Caki2 (cell line): ENCODE measurements at regions not wholly inside any gene's neighbourhood (a gene's known extent, or its start where the extent isn't known, plus 50 kb on each side); places are given as distances from the start of the nearest gene placed in this dataset.

Experiments
- DNase-seq: peaks from one replicate; pipeline ENCODE4 v3.0.0-alpha.2; 2015; ENCODE audit warnings: low read depth
- in situ Hi-C: cut with HindIII; loops from 2 replicates; pipeline ENCODE4 v1.10.0; 2016; ENCODE audit warnings: low sequenced_read_pairs, low pct_unique_long_range_greater_than_20kb, mixed read lengths

DNA sequence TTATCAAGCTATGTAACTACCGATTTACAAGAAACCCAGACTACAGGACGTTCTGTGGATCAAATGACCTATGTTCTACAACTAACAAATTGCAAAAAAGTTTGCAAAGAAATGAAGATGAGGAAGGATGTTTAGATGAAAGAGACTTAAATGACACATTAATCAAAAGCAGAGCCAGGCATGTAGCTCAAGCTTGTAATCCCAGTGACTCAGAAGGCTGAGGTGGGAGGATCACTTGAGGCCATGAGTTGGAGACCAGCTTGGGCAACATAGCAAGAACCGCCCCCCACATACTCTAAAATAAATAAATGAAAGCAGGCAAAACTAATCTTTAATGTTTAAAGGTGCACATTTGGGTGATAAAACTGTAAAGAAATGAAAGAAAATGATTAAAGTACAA, 331.9 kb downstream of the BTG1 start:
- in situ Hi-C loops = no loop called here

DNA sequence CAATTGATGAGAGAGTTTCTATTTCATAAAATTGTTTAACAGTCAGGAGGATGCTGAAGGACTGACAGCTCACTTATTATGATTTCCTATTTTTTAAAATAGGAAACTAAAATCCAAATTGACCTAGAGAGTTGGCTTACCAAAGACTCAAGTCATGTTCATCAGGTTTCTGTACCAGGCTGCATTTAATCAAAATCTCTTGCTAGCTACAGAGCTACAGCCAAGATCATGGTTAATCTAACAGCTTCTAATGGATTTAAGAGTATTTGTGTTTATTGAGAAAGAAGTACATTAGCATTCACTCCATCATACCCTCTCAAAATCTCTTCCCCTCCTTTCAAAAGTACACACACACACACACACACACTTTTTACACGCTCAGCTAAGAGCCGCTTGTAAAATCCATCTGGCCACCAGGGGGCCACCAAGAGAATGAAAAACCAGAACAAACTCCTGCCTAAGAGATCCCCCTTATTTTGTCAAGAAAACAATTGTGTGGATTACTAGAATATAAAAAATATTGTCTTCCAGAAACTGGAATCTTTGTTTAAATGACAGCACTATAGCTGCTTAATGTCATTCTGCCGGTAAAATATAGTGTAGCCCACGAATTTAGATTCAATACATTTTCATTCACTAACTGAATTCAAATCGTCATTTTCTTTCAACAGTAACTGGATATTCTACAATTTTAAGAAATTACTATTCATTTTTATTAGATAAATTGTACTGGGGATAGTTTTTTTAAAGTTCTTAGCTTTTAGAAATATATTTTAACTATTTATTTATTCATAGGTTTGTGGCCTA, 334.0 kb downstream of the BTG1 start:
- in situ Hi-C loops = no loop called here
- peak; percentile 51 for DNase-seq

More for the DNA sequence above, 331.9 kb downstream of the BTG1 start:
- DNase-seq = no peak

DNA sequence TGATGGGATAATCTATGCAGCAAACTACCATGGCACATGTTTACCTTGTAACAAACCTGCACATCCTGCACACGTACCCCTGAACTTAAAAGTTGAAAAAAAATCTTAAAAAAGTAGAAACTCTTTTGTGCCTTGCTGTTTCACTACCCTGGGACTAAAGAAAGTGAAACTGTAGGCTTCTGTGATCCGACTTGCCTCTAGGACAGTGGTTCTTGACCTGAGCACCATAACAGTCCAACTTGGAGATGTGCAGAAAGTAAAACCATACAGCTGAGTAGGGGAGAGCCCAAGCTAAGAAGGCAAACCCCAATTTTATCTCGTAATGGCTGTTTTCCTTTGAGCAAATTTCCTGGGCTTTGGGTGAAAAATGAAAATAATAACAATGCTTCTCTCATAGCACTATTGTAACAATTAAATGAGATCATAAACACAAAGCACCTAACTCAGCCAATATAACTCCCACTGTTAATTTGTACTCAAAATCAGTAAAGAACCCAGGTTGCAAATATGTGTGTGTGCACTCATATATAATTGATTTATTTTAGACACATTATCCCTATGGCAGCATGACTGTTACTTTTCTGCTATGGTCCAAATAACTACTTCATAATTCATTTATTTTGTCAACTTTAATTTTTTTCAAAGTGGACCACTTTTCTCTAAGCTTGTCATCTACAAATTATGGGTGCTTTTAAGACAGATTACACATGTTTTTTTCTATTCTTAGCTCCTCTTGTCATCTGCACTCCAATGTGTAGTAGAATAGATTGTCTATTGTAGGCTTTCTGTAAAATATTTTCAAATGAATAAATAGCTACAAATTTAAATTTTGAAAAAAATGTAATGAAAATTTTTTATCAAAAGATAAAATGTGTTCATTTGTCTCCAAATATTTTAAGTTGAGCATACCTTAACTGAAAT, 334.9 kb downstream of the BTG1 start:
- no peak for DNase-seq
- in situ Hi-C loops = no loop called here

DNA sequence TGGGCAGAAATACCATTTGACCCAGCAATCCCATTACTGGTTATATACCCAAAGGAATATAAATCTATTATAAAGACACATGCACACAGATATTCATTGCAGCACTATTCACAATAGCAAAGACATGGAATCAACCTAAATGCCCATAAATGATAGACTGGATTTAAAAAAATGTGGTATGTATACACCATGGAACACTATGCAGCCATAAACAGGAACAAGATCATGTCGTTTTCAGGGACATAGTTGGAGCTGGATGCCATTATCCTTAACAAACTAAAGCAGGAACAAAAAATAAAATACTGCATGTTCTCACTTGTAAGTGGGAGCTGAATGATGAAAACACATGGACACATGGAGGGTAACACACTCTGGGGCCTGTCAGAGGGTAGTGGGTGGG, 335.6 kb downstream of the BTG1 start:
- DNase-seq = no peak
- in situ Hi-C loops = no loop called here

DNA sequence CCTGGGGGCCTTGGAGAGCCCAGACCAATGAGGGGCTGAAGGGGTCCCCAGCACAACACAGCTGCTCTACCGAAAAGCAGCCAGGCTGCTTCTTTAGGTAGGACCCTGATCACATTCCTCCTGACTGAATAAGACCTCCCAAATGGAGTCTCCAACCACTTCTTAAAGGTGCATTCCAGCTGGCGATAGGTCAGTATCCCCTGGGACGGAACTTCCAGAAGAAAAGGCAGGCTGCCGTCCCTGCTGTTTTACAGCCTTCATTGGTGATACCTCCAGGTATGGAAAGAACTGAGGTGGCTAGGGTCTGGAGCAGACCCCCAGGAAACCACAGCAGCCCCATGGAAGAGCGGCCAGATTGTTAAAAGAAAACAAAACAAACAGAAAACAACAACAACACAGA, 340.6 kb downstream of the BTG1 start:
- in situ Hi-C loops = no loop called here
- no peak for DNase-seq

DNA sequence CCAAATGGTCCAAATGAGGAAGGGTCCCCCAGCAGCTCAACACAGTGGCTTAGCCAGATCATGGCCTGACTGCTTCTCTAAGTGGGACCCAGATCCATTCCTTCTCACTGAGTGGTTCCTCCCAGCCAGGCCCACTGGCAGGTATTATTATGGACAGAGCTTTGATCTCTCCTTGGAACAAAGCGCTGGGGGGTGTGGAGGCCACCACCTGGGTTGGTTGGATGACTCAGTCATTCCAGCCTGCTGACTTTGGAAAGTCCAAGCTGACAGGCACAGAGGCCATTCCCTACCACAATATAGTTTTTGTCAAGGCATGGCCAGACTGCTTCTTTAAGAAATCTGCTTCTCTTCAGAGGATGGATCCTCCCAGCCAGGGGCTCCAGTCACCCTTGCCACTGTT, 341.1 kb downstream of the BTG1 start:
- in situ Hi-C loops = no loop called here
- DNase-seq = no peak

DNA sequence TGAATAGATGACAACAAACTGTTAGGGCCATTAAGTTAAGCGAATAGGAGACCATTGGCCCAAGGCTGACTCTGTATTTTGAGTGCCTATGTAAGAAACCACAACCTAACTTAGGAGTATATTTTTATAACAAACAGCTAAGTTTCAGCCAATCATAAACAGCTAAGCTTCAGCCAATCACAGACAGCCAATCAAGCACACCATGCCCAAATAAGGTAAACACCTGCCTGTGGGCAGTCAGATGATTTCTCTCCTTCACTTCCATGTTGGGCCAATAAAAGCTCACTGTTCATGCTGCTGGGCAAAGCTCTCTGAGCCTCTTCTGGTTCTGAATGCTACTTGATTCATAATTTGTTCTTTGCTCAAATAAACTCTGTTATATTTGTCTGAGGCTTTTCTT, 344.6 kb downstream of the BTG1 start:
- DNase-seq = no peak
- in situ Hi-C loops = no loop called here

DNA sequence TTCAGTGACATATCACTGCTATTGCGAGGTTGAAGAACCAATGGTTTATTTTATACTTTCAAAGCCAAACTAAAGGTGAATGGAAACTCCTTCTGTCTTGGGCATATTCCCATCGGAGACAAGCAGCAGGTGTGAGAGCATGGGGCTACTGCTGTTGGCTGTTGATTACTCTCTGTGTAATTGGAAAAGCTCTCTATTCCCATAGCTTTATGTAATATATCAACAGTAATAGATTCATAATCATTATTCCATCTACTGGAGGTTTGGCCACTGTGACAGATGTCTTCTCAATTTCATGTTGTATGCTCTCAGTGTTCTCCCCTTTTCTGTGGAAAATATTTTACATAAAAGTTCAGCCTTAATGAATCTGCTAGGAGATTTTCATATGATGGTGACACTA, 352.0 kb downstream of the BTG1 start:
- DNase-seq = no peak
- in situ Hi-C loops = no loop called here

DNA sequence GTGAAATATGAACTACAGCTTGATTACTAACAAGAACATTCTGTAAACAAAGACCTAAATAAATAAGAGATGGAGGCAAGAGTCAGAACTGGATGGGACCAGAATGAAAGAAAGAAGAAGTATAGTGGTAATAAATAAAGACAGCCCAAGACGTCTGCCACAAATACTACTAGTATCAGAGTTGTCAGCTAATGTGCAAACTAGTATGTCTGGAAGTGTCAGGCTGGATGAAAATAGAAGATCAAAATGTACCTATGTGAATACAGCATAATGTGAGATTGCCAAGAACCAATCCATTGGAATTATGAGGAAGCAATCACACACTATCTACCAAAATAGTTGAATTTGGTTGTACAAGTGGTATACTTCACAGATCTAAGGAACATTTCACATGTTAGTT, 353.0 kb downstream of the BTG1 start:
- in situ Hi-C loops = no loop called here
- no peak for DNase-seq

DNA sequence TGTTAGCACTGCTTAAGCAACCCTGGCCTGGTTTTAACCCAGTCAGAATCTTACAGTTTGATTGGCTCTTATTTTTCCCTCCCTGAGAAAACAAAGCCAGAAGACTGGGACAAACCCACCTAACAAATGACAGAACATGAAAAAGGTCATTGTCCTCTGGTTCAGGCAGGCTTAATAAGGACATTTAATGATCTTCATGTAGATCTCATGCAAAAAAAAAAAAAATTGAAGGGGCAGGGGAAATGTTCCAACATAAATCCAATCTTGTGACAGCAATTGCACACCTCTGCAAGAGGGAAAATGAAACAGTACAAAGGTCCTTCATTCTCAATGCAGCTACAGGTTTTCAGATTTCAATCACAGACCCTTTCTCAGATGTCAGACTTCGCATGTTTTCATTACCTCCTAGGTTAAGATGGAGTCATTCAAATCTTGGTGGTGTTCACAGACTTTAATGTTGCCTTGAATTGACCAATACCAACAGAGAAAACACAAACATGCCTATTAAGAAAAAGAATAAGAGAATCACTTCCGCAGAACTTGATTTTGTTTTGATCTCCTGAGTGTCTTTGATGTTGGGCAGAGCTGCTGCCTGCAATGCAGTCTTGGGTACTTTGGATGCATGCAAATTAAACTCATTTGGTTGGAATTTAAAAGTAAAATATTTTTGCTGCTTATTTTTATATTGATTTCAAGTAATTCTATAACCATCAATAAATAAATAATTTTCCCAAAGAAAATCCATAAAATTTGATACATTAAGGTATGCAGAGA, 359.0 kb downstream of the BTG1 start:
- DNase-seq = no peak
- in situ Hi-C loops = no loop called here

DNA sequence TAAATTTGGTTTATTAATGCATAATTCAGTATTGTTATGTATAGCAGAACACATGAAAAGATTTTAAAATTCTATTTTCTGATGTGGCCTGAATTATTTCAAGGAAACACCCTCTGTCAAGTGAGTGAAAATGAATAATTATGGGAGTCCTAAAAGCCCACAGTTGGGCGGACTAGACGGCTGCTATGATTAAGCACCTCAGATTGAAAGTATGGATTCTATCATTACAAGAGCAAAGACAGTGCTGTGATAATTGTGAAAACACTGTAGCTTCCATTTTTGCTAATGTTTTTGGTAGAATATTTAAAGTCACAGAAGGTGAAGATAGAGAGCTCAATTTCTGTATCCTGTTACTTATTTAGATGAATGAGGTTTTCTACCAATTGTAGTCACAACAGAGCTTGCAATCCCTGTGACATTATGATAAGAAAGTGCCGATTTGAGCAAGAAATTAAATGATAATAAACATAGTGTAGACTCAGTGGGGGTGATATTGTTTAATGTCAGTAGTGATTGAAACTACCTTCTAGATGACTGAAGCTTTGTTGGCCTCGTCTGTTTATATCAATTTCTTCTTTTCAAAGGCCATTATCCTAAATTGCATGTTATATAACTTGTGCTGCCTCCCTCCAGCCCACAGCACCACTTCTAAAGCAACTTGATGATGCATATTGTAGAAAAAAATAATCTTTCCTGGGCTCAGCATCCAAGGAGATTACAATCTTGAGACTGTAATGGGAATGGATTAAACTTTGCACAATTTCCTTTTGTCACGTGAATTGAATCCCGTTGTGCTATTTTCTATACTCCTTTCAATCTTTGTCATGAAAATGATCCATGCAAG, 359.8 kb downstream of the BTG1 start:
- no peak for DNase-seq
- in situ Hi-C loops = no loop called here

DNA sequence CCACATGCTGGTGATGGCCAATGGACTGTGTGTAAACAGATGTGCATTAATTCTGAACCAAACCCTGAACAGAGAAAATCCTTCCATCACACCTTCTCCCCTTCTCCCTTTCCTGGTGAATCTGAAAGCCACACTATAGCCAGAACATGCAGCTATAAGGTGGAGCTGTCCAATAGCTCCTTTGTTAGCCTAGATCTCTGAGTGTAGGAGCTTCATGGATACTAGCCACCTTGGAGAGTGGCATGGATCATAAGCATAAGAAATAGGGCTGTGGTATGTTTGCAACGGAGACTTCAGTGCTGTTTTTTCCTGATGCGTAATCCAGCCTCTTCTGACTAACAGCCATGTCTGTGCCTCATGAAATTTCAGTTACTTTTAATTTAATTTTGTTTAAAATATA, 364.5 kb downstream of the BTG1 start:
- in situ Hi-C loops = no loop called here
- no peak for DNase-seq

DNA sequence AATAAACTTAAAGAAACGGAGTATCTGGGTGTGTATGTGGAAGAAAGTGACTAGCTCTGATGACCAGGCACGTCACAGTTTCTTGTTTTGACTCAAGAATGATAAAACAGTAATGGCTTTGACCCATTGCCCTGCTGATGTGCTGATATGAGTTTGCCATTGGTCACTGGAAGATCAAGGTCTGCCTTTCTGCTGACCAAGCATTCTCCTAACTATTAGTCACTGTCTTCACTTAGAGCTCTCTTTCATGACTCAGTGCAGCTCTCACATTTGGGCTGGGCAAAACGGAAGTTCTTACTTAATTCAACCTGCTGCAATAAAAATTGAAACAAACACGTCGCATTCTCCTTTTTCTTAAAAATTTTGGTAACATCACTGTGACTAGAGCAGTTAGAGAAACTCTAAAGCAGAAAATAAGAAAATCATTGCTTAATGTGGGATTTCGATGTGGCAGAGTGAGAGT, 366.7 kb downstream of the BTG1 start:
- DNase-seq = peak; percentile 85
- in situ Hi-C loops = no loop called here

DNA sequence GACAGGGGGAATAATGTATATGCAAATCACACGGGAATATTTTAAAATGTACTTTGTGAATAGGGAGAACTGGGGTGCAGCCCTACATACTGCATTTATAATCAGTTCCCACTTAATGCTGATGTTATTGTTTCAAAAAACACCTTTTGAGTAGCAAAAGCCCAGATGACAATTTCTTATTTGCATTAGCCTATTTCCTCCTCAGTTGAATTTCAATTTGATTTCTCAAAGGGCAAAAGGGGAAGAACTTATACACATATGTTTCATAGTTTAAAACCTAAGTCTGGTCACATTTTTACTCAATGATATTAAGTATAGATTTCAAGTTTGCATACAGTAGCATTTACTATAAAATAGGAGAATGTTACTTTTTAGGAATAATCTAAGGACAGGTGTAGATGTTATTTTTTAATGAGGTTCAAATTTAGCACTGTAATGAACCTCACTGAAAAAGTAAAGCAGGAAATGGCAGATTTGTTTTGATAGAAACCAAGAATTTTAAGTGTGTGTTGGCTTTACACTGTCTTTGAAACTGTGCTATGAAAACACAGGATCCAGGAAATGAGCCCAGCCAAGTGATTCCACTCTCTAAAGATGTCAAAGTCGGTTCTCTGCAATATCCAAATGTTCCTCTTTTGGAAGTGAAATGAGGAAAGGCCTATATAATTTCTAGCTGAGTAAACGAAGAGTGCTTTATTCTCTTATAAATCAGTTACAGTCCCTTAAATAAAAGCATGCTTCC, 367.4 kb downstream of the BTG1 start:
- in situ Hi-C loops = no loop called here
- no peak for DNase-seq

DNA sequence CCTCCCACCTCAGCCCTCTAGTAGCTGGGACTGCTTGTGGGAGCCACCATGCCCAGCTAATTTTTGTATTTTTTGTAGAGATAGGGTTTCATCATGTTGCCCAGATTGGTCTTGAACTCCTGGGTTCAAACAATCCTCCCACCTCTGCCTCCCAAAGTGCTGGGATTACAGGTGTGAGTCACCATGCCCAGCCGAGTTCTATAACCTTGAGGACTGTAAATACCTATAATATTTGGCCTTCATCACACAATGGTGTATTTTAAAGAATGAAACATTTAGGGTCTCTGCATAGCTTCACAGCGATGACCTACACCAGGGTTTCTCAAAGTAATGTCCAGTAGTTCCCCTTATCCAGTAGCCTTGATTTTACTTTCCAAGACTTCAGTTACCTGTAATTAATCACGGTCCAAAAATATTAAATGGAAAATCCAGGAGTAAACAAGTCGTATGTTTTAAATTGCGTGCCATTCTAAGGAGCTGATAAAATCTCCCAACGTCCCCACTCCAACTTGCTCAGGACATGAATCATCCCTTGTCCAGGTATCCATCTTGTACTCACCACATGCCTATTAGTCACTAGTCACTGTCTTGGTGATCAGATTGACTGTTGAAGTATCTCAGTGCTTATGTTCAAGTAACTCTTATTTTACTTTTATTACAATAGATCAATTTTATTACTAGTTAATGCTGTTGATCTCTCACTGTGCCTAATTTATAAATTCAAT, 368.2 kb downstream of the BTG1 start:
- in situ Hi-C loops = no loop called here
- DNase-seq = peak; percentile 47

DNA sequence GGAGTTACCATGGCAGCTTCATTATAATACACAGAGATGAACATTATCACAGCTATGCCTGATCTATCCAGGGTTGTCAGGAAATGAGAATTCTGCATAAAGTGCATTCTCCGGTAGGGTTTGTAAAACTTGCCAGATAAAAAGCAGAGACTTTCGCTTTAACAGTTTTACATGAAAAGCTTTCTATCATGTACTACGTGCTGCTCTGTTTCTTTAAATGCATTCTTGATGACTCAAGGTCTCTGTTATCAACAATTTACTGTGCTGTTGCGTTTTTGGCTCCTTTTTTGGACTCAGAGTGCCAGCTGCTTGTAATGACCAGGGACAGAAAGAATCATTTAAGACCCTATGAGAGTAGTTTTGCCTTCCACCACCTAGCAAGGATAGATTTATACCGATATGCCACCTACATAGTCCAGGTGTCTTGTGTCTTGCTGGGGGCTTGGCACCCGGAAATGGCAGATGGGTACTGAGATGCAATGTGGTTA, 371.2 kb downstream of the BTG1 start:
- DNase-seq = no peak
- in situ Hi-C loops = no loop called here
